ENCODE measurements at regions not wholly inside any gene's neighbourhood (a gene's known extent, or its start where the extent isn't known, plus 50 kb on each side); places are given as distances from the start of the nearest gene placed in this dataset.

DNA sequence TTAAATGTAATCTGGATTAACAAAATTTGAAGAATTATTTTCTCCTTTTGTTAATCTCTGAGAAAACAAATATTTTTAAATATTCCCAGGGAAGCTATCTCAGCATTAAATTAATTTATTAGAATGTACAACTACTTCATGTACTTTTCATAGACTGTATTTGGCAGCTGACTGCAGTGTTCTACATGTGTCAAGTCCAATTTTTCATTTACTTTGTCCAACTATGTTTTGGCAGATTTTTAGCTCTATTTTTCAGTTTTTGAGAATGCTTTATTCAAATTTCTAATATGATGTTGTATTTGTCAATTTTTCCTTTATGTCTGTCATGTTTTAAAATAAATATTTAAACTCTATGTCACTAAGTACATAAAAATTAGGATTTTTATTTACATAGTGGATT, 925.1 kb downstream of the OTOL1 start:
- intact Hi-C loops (cut with micrococcal nuclease): no loop called here
- Histone ChIP-seq H3K79me2 (ENCODE audit: control insufficient read depth, insufficient read depth, low read length) (no peaks in the 10 kb centered on the region), H4K20me1 (replicated peaks; ENCODE audit: control insufficient read depth, insufficient read depth, low read length) (no peaks in the 10 kb centered on the region), H3K4me3 (no peak overlapping the region), H3K4me1 (replicated peaks in 1 of 2; ENCODE audit: control insufficient read depth in 2 of 2, insufficient read depth in 2 of 2, low read length in 2 of 2) (no peaks in the 10 kb centered on the region), H3K27me3 (ENCODE audit: control insufficient read depth in 2 of 2, insufficient read depth in 2 of 2, low read length in 2 of 2) (no peaks in the 10 kb centered on the region), H3K9me1 (ENCODE audit: control insufficient read depth, insufficient read depth, low read length) (no peaks in the 10 kb centered on the region), H3K9ac (ENCODE audit: insufficient read depth in 1 of 2, low read depth in 2 of 2, low read length in 2 of 2) (no peak overlapping the region), H3K27ac (ENCODE audit: extremely low read depth, low read depth, low read length) (no peak overlapping the region), H3K36me3 (ENCODE audit: control insufficient read depth, insufficient read depth, low read length) (no peaks in the 10 kb centered on the region), H3K4me2 (ENCODE audit: insufficient read depth, low read length) (no peak overlapping the region), H3K9me3 (replicated peaks; ENCODE audit: control insufficient read depth, insufficient read depth, low read depth, low read length) (no peaks in the 10 kb centered on the region), H2AFZ (ENCODE audit: low read depth, low read length) (no peak overlapping the region)
- ATAC-seq: no peak
- DNase-seq (ENCODE audit: extremely low read depth in 1 of 4, low spot score in 3 of 4): no peak
- TF ChIP-seq ELF1 (tag; IDR thresholded peaks at IDR 0.05) (no peak), KLF16 (IDR thresholded peaks at IDR 0.05) (no peak), ZNF140 (CRISPR knock-in tag; IDR thresholded peaks at IDR 0.05) (no peak), NUFIP1 (IDR thresholded peaks at IDR 0.05; ENCODE audit: partially characterized antibody) (no peak), ILK (tag; IDR thresholded peaks at IDR 0.05; ENCODE audit: borderline replicate concordance, low read depth) (no peak), NCOA1 (IDR thresholded peaks at IDR 0.05; ENCODE audit: low read depth) (no peak), NR3C1 (CRISPR knock-in tag; IDR thresholded peaks at IDR 0.05) (no peak)
- TF ChIP-seq, protein P1, sequence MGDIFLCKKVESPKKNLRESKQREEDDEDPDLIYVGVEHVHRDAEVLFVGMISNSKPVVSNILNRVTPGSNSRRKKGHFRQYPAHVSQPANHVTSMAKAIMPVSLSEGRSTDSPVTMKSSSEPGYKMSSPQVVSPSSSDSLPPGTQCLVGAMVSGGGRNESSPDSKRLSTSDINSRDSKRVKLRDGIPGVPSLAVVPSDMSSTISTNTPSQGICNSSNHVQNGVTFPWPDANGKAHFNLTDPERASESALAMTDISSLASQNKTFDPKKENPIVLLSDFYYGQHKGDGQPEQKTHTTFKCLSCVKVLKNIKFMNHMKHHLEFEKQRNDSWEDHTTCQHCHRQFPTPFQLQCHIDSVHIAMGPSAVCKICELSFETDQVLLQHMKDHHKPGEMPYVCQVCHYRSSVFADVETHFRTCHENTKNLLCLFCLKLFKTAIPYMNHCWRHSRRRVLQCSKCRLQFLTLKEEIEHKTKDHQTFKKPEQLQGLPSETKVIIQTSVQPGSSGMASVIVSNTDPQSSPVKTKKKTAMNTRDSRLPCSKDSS (IDR thresholded peaks at IDR 0.05; ENCODE audit: low read depth, partially characterized antibody): no peak
- TF ChIP-seq, protein P2, sequence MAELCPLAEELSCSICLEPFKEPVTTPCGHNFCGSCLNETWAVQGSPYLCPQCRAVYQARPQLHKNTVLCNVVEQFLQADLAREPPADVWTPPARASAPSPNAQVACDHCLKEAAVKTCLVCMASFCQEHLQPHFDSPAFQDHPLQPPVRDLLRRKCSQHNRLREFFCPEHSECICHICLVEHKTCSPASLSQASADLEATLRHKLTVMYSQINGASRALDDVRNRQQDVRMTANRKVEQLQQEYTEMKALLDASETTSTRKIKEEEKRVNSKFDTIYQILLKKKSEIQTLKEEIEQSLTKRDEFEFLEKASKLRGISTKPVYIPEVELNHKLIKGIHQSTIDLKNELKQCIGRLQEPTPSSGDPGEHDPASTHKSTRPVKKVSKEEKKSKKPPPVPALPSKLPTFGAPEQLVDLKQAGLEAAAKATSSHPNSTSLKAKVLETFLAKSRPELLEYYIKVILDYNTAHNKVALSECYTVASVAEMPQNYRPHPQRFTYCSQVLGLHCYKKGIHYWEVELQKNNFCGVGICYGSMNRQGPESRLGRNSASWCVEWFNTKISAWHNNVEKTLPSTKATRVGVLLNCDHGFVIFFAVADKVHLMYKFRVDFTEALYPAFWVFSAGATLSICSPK (IDR thresholded peaks at IDR 0.05; ENCODE audit: borderline replicate concordance): no peak
- TF ChIP-seq, protein P3, sequence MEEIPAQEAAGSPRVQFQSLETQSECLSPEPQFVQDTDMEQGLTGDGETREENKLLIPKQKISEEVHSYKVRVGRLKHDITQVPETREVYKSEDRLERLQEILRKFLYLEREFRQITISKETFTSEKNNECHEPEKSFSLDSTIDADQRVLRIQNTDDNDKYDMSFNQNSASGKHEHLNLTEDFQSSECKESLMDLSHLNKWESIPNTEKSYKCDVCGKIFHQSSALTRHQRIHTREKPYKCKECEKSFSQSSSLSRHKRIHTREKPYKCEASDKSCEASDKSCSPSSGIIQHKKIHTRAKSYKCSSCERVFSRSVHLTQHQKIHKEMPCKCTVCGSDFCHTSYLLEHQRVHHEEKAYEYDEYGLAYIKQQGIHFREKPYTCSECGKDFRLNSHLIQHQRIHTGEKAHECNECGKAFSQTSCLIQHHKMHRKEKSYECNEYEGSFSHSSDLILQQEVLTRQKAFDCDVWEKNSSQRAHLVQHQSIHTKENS (CRISPR knock-in tag; IDR thresholded peaks at IDR 0.05): no peak
- ChIA-PET CTCF (ENCODE audit: low intra/inter-chr PET ratio) (no interaction called here), POLR2A (no interaction called here)
- in situ Hi-C loops (cut with MboI): no loop called here
- no TSS peak for BruUV-seq (replicated peaks)
- no peak for FAIRE-seq
